GM21367 (cell line): ENCODE measurements at regions not wholly inside any gene's neighbourhood (a gene's known extent, or its start where the extent isn't known, plus 50 kb on each side); places are given as distances from the start of the nearest gene placed in this dataset.

Source experiments
- ATAC-seq: cut with Tn5 transposase; IDR thresholded peaks from one replicate; pipeline ENCODE4 v1.9.1; 2021; ENCODE audit not compliant: unreplicated experiment

DNA sequence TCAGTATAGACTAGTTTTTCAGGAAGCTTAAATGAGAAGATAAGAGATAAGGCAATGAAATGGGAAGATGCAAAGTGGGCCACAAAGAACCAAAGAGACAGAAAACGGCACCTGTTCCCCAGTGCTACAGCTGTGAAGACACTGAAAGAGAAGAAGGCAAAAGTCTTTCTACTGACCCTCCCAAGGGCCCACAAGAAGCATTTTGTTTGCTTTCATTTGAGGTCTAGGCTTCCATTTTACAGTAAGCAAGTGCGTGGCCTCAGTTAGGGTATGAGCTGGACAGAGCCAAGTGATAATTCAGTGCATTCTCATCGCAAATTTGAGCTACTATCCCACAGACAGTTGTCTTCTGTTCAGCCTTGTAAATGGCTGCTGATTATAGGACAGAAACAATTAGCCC, 53.4 kb upstream of the STK17B start:
- ATAC-seq = no peak

DNA sequence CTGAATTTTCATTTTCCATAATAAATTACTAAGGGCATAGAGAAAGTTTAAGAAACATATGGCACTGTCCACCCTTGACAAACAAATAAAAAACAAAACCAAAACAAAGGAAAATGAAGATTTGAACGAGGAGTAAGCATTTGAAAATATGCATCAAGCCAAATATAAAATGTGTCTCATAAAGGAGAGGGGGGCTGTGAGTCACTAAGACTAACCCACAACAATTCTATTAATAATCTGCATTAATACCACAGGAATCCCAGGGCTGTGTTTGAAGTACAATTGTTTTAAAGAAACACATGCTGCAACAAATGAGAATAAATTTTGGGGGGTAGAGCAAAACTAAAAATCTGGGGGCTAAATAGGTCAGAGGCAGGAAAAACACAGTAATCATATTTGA, 53.8 kb upstream of the STK17B start:
- no peak for ATAC-seq

DNA sequence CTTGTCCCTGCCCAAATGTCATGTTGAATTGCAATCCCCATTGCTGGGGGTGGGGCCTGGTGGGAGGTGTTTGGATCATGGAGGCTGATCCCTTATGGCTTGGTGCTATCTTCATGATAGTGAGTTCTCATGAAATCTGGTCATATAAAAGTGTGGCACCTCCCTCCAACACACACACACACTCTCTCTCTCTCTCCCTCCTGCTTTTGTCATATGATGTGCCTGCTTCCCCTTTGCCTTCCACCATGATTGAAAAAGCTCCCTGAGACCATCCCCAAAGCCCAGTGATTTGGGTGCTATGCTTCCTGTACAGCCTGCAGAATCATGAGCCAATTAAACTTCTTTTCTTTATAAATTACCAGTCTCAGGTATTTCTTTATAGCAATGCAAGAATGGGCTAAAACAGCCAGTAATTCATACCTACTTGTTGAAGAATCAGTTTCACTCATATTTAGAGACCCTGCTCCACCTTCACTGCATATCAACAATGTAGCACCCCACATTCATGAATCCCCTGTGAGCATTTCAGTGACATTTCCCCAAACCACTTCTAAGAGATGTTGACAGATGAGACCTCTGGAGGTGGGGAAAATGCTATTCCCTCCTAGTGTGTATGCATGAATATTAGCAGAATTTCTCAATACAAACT, 54.8 kb upstream of the STK17B start:
- no peak for ATAC-seq

DNA sequence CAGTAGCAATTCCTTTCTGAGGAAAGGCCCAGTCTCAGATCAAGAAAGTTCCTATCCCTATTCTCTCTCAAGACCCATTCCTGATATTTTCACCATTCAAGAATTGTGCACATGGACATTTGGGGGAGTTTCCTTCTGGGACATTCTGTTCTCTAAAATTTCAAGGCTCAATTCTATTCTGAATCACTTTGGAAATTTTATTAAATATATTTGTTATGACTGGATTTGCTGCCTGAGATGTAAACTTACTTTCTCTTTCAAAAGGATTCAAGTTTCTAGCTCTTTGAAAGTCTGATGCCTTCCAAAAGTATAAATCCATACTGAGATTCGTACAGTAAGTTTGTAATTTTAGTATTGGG, 55.3 kb upstream of the STK17B start:
- ATAC-seq = no peak

DNA sequence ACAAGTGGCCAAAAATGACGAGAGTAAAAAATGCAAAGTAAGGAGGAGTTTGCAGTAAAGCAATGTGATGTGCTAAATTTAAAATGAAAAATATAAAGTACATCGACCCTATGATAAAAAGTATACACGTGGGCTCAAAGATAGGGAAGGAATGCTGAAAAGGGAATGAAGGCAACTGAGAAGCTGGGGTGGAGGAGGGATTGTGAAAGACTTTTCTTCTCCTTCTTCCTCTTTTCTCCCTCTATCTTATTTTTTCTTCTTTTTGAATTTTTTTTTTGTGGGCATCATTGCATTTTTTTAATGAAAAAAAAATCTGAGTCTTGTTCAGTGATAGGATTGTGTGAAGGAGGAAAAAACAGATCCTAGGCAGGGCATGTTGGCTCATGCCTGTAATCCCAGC, 57.6 kb upstream of the STK17B start:
- no peak for ATAC-seq

DNA sequence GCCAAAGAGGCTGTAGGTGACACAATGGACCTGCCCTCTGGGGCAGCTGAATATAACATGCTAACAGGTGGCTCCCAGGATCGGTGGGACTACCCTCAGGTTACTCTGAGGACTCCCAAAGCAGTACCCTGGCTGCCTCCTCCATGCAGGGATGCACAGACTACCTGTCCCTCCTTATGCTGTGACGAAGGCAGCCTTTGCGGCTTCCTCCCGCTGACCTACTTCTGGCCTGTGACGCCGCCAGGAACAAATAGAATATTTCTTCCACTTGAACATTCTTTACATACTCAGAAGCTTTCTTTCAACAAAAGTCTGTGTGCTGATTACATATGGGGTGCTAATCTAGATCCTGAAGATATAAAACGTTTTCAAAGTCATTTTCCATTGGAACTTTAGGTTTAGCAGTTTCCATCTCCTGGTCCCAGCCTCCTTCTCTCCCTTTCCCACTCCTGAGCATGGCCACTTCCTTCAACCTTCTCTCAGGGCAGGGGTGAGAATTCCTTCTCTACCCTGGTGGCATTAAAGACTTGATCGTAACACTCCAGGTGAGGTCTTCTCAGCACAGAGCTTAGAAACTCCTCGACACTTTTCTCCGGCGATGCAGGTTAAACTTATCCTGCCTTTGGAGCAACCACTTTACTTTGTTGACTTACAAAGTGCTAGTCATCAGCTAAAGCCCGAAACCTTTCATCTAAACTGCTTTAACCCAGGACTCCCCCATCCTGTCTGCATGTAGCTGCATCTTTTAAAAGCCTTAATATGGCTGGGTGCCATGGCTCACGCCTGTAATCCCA, 58.9 kb upstream of the STK17B start:
- ATAC-seq = no peak

DNA sequence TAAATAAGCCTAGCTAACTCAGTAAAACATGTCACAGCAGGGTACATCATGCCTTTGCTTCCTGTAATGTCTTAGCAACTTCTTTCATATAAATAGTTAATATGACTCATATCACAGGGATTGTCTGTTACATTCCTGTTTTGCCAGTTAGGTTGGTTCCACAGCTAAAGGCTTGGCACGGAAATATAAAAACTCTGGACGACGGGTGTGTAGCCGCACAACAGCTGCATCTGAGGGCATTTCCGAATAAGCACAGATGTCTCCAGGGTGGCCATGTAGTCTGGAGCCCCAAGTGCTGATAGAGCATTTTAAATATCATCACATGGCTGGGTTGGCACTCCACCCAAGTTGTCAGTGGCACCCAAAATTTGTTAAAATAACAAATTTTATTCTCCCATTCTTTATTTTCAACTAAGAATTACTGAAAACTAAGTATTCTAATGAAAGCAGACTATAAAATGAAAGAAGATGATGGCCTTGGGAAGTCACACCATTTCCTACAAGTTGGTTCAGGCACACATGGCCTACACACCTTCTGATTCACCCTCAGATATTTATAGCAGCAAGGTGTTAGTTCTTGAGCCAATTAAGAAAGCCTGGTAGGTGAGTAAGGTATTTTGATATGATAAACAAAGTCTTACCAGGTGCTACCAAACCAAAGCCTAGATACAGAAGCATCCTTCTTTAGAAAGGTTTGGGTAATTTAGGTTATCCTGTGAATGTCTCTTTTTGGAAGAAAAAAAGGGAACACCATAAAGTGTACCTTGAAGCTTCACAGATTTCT, 61.8 kb upstream of the STK17B start:
- ATAC-seq = no peak

DNA sequence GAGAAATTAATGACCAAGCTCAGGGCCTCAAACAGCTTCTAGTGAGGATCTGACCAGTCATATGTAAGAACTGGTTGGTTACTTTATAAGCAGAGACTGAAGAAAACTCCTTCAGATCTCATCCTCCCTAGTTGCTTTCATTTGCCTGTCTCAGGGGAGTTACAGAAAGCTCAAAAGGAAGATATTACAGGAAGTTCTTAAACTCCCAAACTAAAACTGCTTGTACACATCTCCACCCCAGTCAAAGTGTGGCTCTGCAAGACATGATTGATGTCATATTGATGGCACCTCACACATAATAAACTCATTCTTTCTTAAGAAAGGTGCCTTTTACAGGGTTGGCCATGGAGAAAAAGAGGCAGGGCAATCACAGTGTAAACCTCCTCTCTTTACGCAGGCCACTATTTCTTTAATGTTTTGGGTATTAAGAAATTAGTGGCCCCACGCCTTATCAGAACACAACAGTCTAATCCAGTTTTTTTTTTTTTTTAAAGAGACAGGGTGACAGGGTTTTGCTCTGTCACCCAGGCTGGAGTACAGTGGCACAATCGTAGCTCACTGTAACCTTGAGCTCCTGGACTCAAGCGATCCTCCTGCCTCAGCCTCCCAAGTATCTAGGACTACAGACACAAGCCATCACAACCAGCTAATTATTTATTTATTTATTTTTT, 62.6 kb upstream of the STK17B start:
- ATAC-seq = peak; percentile 66

DNA sequence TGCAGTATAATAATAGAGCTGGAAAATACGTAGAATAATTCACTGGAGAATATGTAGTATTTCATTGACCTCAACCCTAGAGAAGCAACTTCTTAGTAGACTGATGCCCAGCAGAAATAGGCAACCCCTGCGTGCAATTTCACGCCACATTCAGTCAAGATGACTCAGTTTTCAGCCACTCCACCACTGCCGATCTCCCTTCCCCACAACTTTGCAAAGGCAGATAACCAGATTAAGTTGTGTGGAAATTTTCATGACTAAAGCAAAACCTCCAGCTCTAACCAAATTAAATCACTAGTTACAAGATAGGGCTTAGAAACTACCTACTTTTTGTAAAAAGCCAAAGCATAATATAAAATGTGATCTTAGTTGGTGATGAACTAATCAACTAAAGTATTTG, 63.3 kb upstream of the STK17B start:
- no peak for ATAC-seq

DNA sequence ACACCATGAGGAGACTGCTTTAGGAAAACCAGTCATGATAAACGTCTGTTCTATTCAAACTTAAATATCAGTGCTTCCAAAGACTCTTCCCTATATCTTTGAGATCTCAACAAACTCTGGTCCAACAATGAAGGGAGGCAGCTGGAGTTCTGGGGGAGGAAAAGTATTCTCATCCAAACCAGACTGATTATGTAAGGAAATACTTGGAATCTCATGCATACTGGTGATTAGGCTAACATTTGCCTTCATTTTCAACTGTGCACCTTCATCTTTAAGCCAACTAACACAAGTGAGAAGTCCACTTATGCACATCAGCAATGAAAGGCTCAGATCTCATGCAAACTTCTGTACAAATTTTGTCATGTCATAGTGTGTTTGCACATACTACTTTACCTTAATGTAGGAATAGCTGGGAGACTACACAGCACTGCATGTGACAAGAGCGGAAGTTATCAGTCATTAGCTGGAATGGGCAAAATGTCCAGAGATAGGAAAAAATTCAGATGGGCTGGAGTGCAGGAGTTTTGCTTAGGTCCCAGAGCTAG, 67.5 kb upstream of the STK17B start:
- ATAC-seq = no peak

DNA sequence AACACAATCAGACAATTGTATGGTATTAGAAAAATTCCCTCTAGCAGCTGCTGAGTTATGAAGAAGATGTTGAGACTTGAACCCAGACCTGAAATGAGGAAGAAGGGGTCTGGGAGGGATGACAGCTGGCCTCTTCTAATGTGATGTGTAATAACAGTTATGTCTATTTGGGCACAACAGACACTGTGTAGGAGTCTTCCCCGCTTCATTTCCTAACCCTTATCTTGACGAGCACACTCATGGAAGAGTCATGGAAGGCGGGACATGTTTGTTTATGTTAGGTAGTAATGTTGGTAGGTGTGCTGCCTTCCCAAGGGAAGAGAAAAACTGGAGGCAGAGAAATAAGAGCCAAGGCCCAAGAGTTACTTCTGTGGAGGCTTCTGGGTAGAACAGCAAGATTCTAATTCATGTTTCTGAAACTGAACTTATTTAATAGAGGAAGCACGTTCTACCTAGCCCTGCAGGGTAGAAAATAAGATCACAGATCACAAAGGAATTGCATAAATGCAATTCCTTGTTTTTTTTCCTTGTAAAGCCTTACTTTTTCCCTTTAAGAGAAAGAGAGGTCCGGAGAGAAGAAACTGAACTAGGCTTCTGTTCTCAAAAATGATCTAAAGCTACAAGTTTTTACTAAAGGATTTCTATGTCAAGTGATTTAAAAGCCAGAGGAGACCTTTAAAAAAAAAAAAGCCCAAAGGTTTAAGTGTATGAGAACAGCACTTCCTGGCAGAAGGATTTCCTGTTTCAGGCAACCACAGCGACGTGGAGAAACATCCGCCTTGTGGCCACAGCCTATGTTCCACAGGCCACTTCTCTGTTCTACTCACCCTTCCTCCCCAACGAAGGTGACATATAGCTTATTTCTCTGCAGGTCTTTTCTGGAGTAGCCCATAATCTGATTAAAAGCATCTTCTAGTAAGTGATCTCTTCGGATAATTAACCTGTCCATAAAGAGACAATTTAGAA, 68.5 kb upstream of the STK17B start:
- ATAC-seq = peak; percentile 70

DNA sequence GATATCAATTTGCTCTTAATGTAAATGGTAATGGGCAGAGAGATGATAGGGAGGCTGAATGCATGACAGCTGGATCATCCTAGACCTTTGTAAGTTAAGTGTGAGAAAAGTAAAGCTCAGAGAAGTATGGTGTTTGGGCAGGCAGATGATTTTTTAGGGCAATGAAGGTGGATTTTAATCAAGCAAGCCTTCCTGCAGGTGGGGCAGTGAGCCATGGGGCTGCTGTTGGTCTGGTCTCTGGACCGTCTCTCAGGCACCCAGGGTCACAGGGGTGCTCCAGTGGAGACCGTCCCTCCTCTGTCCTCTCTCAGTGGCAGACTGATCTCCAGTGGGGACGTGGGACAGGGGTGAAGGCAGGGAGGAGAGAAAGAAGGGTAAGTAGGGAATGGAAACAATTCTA, 69.8 kb upstream of the STK17B start:
- ATAC-seq = no peak

DNA sequence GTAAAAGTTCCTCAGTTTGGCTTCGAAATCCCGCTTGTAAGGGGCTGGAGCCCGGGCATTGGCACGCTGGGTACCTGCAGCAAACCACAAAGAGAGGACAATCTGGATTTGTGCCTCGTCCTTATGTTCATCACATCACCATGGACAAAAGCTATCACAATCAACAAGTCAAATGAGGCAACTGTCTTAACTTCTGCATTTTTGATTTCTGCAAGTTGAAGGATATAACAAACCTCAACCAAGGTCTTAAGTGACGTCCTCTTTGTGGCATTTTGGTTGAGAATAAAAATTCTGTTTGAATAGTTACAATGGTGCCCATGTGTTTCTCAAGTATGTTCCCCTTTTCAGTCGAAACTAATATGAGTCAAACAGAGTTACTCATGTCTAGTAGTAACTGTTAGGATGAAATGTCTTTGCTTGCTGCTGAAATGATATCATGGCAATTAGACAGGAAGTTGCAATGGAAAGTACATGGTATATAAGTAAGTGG, 70.8 kb upstream of the STK17B start:
- ATAC-seq = peak; percentile 89

DNA sequence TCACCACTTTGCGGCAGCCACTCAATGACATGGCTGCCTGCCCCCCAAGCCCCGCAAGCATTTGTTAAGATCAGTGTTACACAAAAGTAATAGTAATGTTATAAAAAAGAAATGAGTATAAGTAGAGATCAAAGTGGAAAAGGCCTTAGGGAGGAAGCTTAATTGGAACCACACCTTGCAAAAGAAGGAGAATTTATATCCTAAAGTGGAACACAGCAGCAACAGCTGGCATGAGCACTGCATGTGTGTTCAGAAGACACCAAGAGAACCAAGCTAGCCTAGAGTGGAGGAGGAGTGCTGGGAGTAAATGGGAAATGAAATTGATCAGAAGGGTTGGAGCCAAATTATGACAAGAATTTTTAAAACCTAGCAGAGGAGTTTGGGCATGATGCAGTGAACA, 73.1 kb upstream of the STK17B start:
- ATAC-seq = no peak

DNA sequence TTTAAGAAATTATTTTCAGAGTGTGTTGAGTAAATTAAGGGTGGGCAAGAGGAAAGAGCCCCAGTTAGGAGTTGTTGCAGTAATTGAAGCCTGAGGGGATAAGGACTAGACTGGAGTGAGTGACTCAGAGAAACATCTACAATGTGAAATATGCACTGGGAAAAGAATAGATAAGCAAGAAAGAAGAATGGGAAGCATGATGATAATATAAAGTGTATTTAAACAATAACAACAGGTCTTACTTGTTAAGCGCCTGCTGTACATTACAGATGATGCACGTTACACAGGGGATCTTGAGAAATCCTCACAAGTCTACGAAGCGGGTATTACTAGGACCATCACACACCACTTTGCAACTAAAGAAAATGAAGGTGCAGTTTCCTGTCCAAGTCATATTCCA, 73.6 kb upstream of the STK17B start:
- ATAC-seq = no peak

DNA sequence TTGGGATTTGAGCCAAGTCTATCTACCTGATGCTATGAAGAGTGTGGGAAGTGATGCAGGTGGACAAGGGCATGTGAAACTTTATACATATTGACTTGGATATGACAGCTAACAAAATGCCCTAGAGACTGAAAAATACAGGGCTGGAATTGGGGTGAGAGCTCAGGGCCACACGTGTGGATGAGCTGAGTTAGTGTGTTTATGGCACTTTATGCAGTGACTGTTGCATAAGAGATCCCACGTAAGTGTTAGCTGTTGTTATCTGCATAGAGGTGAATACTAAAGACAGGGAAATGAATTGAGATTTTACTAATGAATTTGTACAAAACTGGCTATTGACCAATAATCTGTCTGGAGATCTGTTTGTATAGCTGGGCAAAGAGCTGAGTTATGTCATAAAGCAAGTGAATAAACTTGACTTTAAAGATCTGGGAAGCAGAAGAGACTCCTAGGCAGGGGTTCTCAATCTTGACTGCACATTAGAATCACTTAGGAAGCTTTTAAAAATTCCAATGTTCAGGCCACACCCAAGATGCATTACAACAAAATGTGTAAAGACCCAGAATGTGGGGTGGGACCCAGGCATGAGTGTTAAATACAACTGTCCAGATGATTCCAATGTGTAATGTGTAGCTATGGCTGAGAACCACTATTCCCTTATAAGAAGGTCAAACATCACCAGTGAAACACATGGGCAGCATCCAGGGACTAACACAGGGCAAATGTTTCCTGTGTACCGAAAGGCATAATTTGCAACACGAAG, 74.2 kb upstream of the STK17B start:
- no peak for ATAC-seq

DNA sequence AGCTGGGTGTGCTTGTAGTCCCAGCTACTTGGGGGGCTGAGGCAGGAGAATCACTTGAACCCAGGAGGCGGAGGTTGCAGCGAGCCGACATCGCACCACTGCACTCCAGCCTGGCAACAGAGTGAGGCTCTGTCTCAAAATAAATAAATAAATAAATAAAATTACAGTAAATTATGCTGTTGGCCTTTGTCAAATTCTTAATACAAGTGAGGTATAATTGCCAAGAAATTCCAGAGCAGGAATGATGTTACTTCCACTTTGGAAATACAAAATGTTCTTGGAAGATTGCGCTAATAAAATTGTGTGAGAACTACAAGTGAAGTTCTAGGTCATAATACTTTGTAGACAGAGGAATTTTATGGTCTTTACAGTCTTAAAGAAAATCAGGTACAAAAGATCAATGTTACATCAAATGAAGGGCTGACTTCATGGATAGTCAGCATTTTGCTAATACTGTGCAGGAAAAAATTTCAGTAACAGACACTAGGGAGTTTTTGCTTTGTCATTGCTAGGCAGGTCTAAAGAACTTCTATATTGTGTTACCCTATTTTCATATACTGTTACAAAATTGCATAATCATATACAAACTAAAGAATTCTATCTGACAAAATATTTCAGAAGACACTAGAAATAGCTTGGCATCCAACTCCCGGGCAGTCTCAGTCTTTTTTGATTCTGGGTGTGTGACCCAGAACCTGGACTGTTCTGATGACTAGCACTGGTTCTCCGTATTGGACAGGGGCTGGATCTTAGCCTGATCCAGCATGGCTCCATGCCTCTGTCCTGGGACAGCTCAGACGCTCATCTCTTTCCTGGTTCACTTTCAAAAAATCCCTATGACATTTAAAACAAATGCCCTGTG, 76.0 kb upstream of the STK17B start:
- ATAC-seq = no peak

DNA sequence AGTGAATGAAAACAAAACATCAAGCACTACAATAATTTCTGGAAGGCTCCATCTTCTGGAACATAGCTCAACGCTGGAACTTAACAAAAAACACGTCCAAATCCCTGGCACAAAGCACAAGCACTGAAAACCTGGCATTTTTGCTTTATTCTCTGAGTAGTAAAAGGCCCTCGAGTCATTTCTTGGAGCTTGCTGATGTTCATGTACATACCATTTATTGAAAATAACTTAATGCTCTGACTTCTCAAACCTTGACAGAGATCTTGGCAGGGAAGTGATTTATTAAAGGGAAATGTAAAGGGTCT, 76.5 kb upstream of the STK17B start:
- ATAC-seq = no peak
